H1 (cell line): ENCODE measurements at regions not wholly inside any gene's neighbourhood (a gene's known extent, or its start where the extent isn't known, plus 50 kb on each side); places are given as distances from the start of the nearest gene placed in this dataset.
"Not testable (repeated sequence)": the region's sequence is repeated elsewhere in the genome, so short reads cannot be mapped to it uniquely, and the experiment has no call there.

Experiments
- CTCF ChIA-PET: fragments of 300-600 bp; sonication (Branson Sonifier 250); formaldehyde crosslinking; loops from one replicate; lab custom pipeline; 2021; ENCODE audit not compliant: partially characterized antibody; lab: Charles Lee
- POLR2A ChIA-PET: fragments of 300-600 bp; sonication (Branson Sonifier 250); formaldehyde crosslinking; loops from one replicate; lab custom pipeline; 2021; ENCODE audit warnings: inconsistent platforms; ENCODE audit not compliant: partially characterized antibody; lab: Charles Lee
- DNase-seq, 2 experiments: peaks; one replicate each; pipeline versions ENCODE4 v3.0.0 to v3.0.0-alpha.2; 2010 to 2022; ENCODE audit warnings: low spot score in 2 of 2, low read depth in 1 of 2, mixed read lengths in 1 of 2
- FAIRE-seq: peaks from 2 replicates; lab custom pipeline; 2011; peaks lifted over from hg19 to GRCh38; lab: Jason Lieb, UNC
- H2AFZ ChIP-seq: 2 replicates; pipeline ENCODE4 v1.8.1; 2012; ENCODE audit warnings: low read length, inconsistent platforms
- H2AK5ac ChIP-seq: 2 replicates; pipeline ENCODE4 v1.6.1; 2013; ENCODE audit warnings: low read depth, low read length
- H2BK120ac ChIP-seq: replicated peaks from 2 replicates; pipeline ENCODE3; 2013; ENCODE audit warnings: low read depth, low read length, inconsistent platforms
- H2BK12ac ChIP-seq: 2 replicates; pipeline ENCODE4 v1.6.1; 2013; ENCODE audit warnings: low read depth, low read length
- H2BK15ac ChIP-seq: 2 replicates; pipeline ENCODE4 v1.6.1; 2013; ENCODE audit warnings: low read length
- H2BK20ac ChIP-seq: 2 replicates; pipeline ENCODE4 v1.6.1; 2013; ENCODE audit warnings: low read length
- H2BK5ac ChIP-seq: 2 replicates; pipeline ENCODE4 v1.6.1; 2013; ENCODE audit warnings: low read depth, low read length
- H3K14ac ChIP-seq: 2 replicates; pipeline ENCODE4 v1.6.1; 2013; ENCODE audit warnings: inconsistent platforms; ENCODE audit not compliant: insufficient read length
- H3K18ac ChIP-seq: 2 replicates; pipeline ENCODE4 v1.6.1; 2013; ENCODE audit warnings: low read length; ENCODE audit errors: extremely low read depth
- H3K23ac ChIP-seq: 2 replicates; pipeline ENCODE4 v1.6.1; 2013; ENCODE audit warnings: inconsistent platforms; ENCODE audit not compliant: insufficient read length
- H3K23me2 ChIP-seq: 2 replicates; pipeline ENCODE4 v1.6.1; 2013; ENCODE audit warnings: low read depth, low read length
- H3K27ac ChIP-seq: 2 replicates; pipeline ENCODE4 v1.6.1; 2011; ENCODE audit warnings: low read depth, low read length, inconsistent platforms
- H3K27me3 ChIP-seq, 4 experiments: replicated peaks in 1 of 4; 1 replicate in 1 of 4; 2 replicates in 3 of 4; pipeline versions ENCODE4 v1.6.1 to v1.8.1; 2011 to 2013; ENCODE audit warnings: low read length in 3 of 4, mild to moderate bottlenecking in 3 of 4, inconsistent platforms in 2 of 4, mixed read lengths in 2 of 4, moderate library complexity in 1 of 4; ENCODE audit not compliant: control insufficient read depth in 3 of 4, insufficient read depth in 3 of 4; ENCODE audit errors: extremely low read depth in 1 of 4
- H3K36me3 ChIP-seq, 4 experiments: 2 replicates each; pipeline versions ENCODE4 v1.6.1 to v1.8.1; 2011 to 2013; ENCODE audit warnings: mild to moderate bottlenecking in 4 of 4, low read length in 3 of 4, moderate library complexity in 2 of 4, control low read depth in 1 of 4, inconsistent platforms in 1 of 4; ENCODE audit not compliant: insufficient read depth in 4 of 4, control insufficient read depth in 2 of 4
- H3K4ac ChIP-seq: replicated peaks from 2 replicates; pipeline ENCODE3; 2013; ENCODE audit warnings: low read length, low read depth, mixed read lengths, inconsistent platforms; ENCODE audit not compliant: insufficient read length
- H3K4me1 ChIP-seq, 4 experiments: replicated peaks in 1 of 4; 1 replicate in 1 of 4; 2 replicates in 3 of 4; pipeline versions ENCODE4 v1.6.1 to v1.8.1; 2011 to 2013; ENCODE audit warnings: low read length in 3 of 4, inconsistent platforms in 2 of 4, mixed read lengths in 1 of 4; ENCODE audit not compliant: insufficient read depth in 4 of 4, control insufficient read depth in 3 of 4
- H3K4me2 ChIP-seq, 2 experiments: 2 replicates each; pipeline versions ENCODE4 v1.6.1 to v1.8.1; 2011 to 2013; ENCODE audit warnings: low read depth in 2 of 2, low read length in 2 of 2, control low read depth in 1 of 2, inconsistent platforms in 1 of 2, mild to moderate bottlenecking in 1 of 2; ENCODE audit not compliant: insufficient read depth in 1 of 2
- H3K4me3 ChIP-seq, 4 experiments: fragments of 200-600, 300-600 bp in 1 of 4; sonication (generic), shearing (Covaris generic), sonication (Bioruptor Twin) in 1 of 4; 2 replicates each; pipeline versions ENCODE4 v1.5.1 to v1.8.1; 2011 to 2016; ENCODE audit warnings: low read length in 4 of 4, low read depth in 3 of 4, control low read depth in 2 of 4, inconsistent platforms in 2 of 4, mild to moderate bottlenecking in 2 of 4, mixed read lengths in 1 of 4, moderate library complexity in 1 of 4; ENCODE audit not compliant: insufficient read depth in 2 of 4; ENCODE audit errors: extremely low read depth in 1 of 4
- H3K56ac ChIP-seq: replicated peaks from 2 replicates; pipeline ENCODE3; 2013; ENCODE audit warnings: low read depth, mild to moderate bottlenecking, mixed read lengths, low read length, inconsistent platforms; ENCODE audit not compliant: insufficient read length
- H3K79me1 ChIP-seq: 2 replicates; pipeline ENCODE4 v1.6.1; 2013; ENCODE audit warnings: low read depth, low read length, control low read depth
- H3K79me2 ChIP-seq, 2 experiments: 2 replicates each; pipeline versions ENCODE4 v1.6.1 to v1.8.1; 2012 to 2013; ENCODE audit warnings: low read length in 2 of 2, mild to moderate bottlenecking in 2 of 2, inconsistent platforms in 1 of 2; ENCODE audit not compliant: insufficient read depth in 2 of 2, control insufficient read depth in 1 of 2
- H3K9ac ChIP-seq, 4 experiments: replicated peaks in 1 of 4; 1 replicate in 1 of 4; 2 replicates in 3 of 4; pipeline versions ENCODE4 v1.6.1 to v1.8.1; 2011 to 2013; ENCODE audit warnings: low read depth in 3 of 4, low read length in 3 of 4, control low read depth in 2 of 4, mild to moderate bottlenecking in 2 of 4, moderate library complexity in 2 of 4, inconsistent platforms in 1 of 4; ENCODE audit errors: extremely low read depth in 1 of 4
- H3K9me3 ChIP-seq, 2 experiments: 2 replicates each; pipeline versions ENCODE4 v1.6.1 to v1.8.1; 2012 to 2013; ENCODE audit warnings: mild to moderate bottlenecking in 2 of 2, moderate library complexity in 2 of 2, control low read depth in 1 of 2, inconsistent platforms in 1 of 2, low read depth in 1 of 2, low read length in 1 of 2, mixed read lengths in 1 of 2; ENCODE audit not compliant: insufficient read depth in 2 of 2
- H4K20me1 ChIP-seq, 2 experiments: replicated peaks in 1 of 2; 2 replicates each; pipeline versions ENCODE3 to v1.8.1; 2011 to 2013; ENCODE audit warnings: inconsistent platforms in 2 of 2, low read length in 2 of 2, mild to moderate bottlenecking in 1 of 2; ENCODE audit not compliant: insufficient read depth in 2 of 2, control insufficient read depth in 1 of 2
- H4K5ac ChIP-seq: 2 replicates; pipeline ENCODE4 v1.6.1; 2013; ENCODE audit warnings: low read length, low read depth, mixed read lengths, inconsistent platforms; ENCODE audit not compliant: insufficient read length
- H4K8ac ChIP-seq: 2 replicates; pipeline ENCODE4 v1.8.0; 2013; ENCODE audit warnings: mild to moderate bottlenecking, moderate library complexity, low read length, inconsistent platforms; ENCODE audit not compliant: insufficient read depth; ENCODE audit errors: extremely low read depth
- H4K91ac ChIP-seq: replicated peaks from 2 replicates; pipeline ENCODE3; 2013; ENCODE audit warnings: low read length, mixed read lengths, inconsistent platforms; ENCODE audit not compliant: insufficient read length
- CHD1 ChIP-seq: IDR thresholded peaks from 2 replicates; pipeline ENCODE4 v1.6.1; 2012; ENCODE audit warnings: low read depth, low read length, improper control_type of control experiment
- KDM1A ChIP-seq: fragments of 200-600, 300-600 bp; sonication (generic); IDR thresholded peaks from 2 replicates; pipeline ENCODE4 v1.7.1; 2016; ENCODE audit warnings: mild to moderate bottlenecking, low read length, borderline replicate concordance
- SP4 ChIP-seq: IDR thresholded peaks from 2 replicates; pipeline ENCODE4 v1.6.1; 2012; ENCODE audit warnings: low read length, inconsistent platforms
- WGBS, 2 experiments: shearing (Covaris generic) in 1 of 2; methylation state at CpG; one replicate each; pipeline versions ENCODE4 v1.1.6 to v1.1.7; 2013 to 2015; ENCODE audit warnings: low lambda C conversion rate in 2 of 2, mixed read lengths in 2 of 2, inconsistent platforms in 1 of 2, low coverage in 1 of 2, missing lambda C conversion rate in 1 of 2; ENCODE audit not compliant: insufficient replicate concordance in 2 of 2, insufficient coverage in 1 of 2, insufficient read length in 1 of 2; ENCODE audit errors: extremely low coverage in 1 of 2, missing lambda C conversion rate in 1 of 2; 5-methylcytosine and 5-hydroxymethylcytosine counted together

GRCh38 chr3:81336470-81336869, 425.0 kb downstream of the GBE1 start (continued):
- TF ChIP-seq KDM1A, result no peak
- TF ChIP-seq CHD1, result no peak
- TF ChIP-seq SP4, result no peak

GRCh38 chr3:81329835-81330234, 431.6 kb downstream of the GBE1 start:
- H3K27me3 ChIP-seq, H2BK120ac ChIP-seq, H3K23me2 ChIP-seq, DNase-seq, H3K27ac ChIP-seq, H3K56ac ChIP-seq, FAIRE-seq, H3K14ac ChIP-seq, H3K4me3 ChIP-seq, H2BK5ac ChIP-seq, H3K4me2 ChIP-seq, H3K79me1 ChIP-seq, H4K91ac ChIP-seq, H3K23ac ChIP-seq, H2AFZ ChIP-seq, H2BK15ac ChIP-seq, H3K4ac ChIP-seq, H4K8ac ChIP-seq, H4K5ac ChIP-seq, H3K4me1 ChIP-seq, H3K9ac ChIP-seq, H3K9me3 ChIP-seq, H3K79me2 ChIP-seq, H3K18ac ChIP-seq, H2BK12ac ChIP-seq, H2AK5ac ChIP-seq, H4K20me1 ChIP-seq, H2BK20ac ChIP-seq, H3K36me3 ChIP-seq: not testable (repeated sequence)
- CTCF ChIA-PET, result interaction anchor here (0.5 to 2.3 kb wide), 4 partner anchors 9 to 28 kb away, joined by 3 to 16 read pairs (median 4); no protein-coding TSS in a partner anchor
- POLR2A ChIA-PET, result interaction anchor here (0.6 kb wide), 1 partner anchor 1600 kb away, joined by 4 read pairs; no protein-coding TSS in a partner anchor
- WGBS, 2 experiments, result 98% methylated on average over 7 of the region's 7 CpGs; no CpG with 5 or more reads in 1 of the 2 experiments
